Parathyroid adenoma (tissue), 2 donors: ENCODE measurements at regions not wholly inside any gene's neighbourhood (a gene's known extent, or its start where the extent isn't known, plus 50 kb on each side); places are given as distances from the start of the nearest gene placed in this dataset.

Experiments used
- H2AFZ ChIP-seq: fragments of 300-600 bp; sonication (generic); one replicate; pipeline ENCODE4 v1.7.0; 2017; ENCODE audit warnings: antibody characterized with exemption, mild to moderate bottlenecking
- H3K27ac ChIP-seq: fragments of 300-600 bp; sonication (generic); one replicate; pipeline ENCODE4 v1.7.0; 2017
- H3K27me3 ChIP-seq: fragments of 300-600 bp; sonication (generic); one replicate; pipeline ENCODE4 v1.7.0; 2017; ENCODE audit warnings: low read length; ENCODE audit not compliant: control insufficient read depth, insufficient read depth
- H3K36me3 ChIP-seq: fragments of 300-600 bp; sonication (generic); one replicate; pipeline ENCODE4 v1.7.0; 2017; ENCODE audit warnings: low read length; ENCODE audit not compliant: control insufficient read depth, insufficient read depth
- H3K4me1 ChIP-seq: fragments of 300-600 bp; sonication (generic); one replicate; pipeline ENCODE4 v1.7.0; 2017; ENCODE audit warnings: control low read depth
- H3K4me2 ChIP-seq: fragments of 300-600 bp; sonication (generic); one replicate; pipeline ENCODE4 v1.7.0; 2017; ENCODE audit warnings: low read length
- H3K4me3 ChIP-seq: fragments of 300-600 bp; sonication (generic); one replicate; pipeline ENCODE4 v1.7.0; 2017; ENCODE audit warnings: low read depth, low read length
- H3K79me2 ChIP-seq: fragments of 300-600 bp; sonication (generic); one replicate; pipeline ENCODE4 v1.7.0; 2017; ENCODE audit warnings: control low read depth
- H3K9ac ChIP-seq: fragments of 300-600 bp; sonication (generic); one replicate; pipeline ENCODE4 v1.7.0; 2017; ENCODE audit warnings: mild to moderate bottlenecking
- H3K9me3 ChIP-seq: fragments of 300-600 bp; sonication (generic); one replicate; pipeline ENCODE4 v1.7.0; 2017; ENCODE audit warnings: low read length; ENCODE audit not compliant: control insufficient read depth
- TF ChIP-seq, protein P1 (sequence below): fragments of 300-600 bp; sonication (generic); IDR thresholded peaks from one replicate; pipeline ENCODE4 v1.7.0; 2017; ENCODE audit warnings: antibody characterized with exemption, mild to moderate bottlenecking
- donor health status: primary hyperparathyroidism.

DNA sequence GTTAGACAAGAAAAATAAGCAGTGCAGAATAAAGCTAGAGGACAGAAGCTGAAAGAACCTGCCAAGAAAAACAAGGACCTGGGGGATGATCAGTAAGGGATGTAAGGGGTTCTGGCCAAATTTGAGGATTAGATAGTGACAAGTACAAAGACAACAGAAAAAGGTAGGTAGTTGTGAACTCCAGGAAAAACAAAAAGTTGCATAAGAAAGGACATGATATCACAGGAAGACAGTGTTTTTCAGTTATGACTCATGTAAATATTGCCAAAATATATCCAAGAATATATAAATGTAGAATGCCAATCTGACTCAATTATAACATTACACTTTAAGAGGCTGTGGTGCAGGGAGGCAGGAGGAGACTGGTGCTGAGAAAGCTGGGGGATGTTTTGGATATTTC lies 209.8 kb upstream of the SH3BP4 start:
- no peak overlapping the region for H2AFZ ChIP-seq
- H3K27me3 ChIP-seq, result no peaks in the 10 kb centered on the region
- H3K9me3 ChIP-seq, result no peaks in the 10 kb centered on the region
- H3K36me3 ChIP-seq, result no peaks in the 10 kb centered on the region
- H3K79me2 ChIP-seq, result no peaks in the 10 kb centered on the region
- H3K4me2 ChIP-seq, result no peak overlapping the region
- H3K9ac ChIP-seq, result no peak overlapping the region
- no peaks in the 10 kb centered on the region for H3K4me1 ChIP-seq
- TF ChIP-seq, protein P1, sequence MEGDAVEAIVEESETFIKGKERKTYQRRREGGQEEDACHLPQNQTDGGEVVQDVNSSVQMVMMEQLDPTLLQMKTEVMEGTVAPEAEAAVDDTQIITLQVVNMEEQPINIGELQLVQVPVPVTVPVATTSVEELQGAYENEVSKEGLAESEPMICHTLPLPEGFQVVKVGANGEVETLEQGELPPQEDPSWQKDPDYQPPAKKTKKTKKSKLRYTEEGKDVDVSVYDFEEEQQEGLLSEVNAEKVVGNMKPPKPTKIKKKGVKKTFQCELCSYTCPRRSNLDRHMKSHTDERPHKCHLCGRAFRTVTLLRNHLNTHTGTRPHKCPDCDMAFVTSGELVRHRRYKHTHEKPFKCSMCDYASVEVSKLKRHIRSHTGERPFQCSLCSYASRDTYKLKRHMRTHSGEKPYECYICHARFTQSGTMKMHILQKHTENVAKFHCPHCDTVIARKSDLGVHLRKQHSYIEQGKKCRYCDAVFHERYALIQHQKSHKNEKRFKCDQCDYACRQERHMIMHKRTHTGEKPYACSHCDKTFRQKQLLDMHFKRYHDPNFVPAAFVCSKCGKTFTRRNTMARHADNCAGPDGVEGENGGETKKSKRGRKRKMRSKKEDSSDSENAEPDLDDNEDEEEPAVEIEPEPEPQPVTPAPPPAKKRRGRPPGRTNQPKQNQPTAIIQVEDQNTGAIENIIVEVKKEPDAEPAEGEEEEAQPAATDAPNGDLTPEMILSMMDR, result no peak
- H3K4me3 ChIP-seq, result no peak overlapping the region
- H3K27ac ChIP-seq, result no peak overlapping the region

DNA sequence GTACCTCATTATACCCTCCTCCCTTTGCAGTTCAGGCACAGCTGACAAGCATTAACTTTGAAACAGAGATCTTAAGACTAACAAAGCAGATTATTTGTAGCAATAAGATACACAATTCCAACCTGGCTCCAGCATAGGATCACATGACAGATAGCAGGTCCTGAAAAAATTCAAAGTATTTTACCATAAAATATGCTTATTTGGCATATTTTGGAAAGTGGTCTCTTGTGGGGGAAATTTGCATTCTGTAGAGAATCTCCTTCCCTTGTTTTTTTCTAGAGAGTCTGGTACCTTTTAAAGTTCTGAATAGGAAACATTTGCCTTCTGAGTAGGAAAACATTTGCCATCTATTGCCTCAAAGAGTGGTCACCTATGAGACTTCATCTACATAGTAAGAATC lies 212.8 kb upstream of the SH3BP4 start:
- no peak overlapping the region for H2AFZ ChIP-seq
- H3K27me3 ChIP-seq, result no peaks in the 10 kb centered on the region
- no peak overlapping the region for H3K4me3 ChIP-seq
- H3K4me2 ChIP-seq, result no peak overlapping the region
- TF ChIP-seq, protein P1, result no peak
- H3K9ac ChIP-seq, result no peak overlapping the region
- H3K36me3 ChIP-seq, result no peaks in the 10 kb centered on the region
- H3K4me1 ChIP-seq, result no peaks in the 10 kb centered on the region
- no peak overlapping the region for H3K27ac ChIP-seq
- no peaks in the 10 kb centered on the region for H3K9me3 ChIP-seq
- H3K79me2 ChIP-seq, result no peaks in the 10 kb centered on the region

DNA sequence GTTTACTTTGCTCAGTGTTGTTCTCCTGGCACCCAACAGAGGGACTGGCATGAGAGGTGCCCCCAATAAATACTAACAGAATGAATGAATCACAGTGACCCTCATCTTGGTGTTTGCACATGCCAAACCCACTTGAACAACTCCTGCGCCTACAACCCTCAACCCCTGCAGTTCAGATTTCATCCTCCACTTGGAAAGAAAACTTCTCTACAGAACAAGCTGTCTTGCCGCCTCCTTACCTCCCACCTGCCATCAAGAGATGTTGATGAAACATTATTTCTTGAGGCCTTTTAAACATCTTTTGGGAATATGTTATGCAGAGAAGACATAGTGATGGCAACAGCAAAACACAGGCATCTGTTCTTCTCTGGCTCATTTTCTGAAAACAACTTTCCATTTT lies 216.0 kb upstream of the SH3BP4 start:
- H3K27ac ChIP-seq, result no peak overlapping the region
- TF ChIP-seq, protein P1, result no peak

DNA sequence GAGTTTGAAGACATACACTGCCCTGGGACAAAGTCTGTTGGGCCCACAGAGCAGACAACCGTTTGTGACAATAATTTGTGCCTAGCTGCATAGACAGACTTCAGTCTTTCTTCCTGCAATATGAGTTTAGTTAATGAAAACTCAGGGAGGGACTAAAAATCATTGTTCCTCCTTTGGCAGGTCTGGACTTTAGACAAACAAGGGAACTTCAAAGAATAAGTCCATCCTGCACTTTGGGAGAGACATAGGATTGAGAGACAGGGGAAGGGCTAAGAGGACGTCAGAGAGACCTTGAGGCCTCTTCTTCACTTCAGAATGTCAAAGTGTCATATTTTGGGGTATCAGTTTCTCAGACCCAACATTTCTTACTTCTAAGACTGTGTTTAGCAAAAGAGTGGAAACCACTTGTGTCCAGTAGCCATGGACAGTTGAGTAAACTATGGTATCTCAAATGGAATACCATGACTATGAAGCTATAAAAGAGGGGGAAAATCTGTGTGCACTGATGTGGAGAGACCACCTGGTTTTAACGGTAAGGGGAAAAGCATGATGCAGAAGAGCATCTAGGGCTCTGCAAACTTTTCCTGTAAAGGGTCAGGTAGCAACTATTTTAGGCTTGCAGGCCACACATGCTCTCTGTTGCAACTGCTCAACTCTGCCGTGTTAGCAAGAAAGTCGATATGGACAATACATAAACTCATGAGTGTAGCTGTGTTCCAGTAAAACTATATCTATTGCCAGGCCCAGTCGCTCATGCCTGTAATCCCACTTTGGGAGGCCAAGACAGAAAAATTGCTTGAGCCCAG lies 217.8 kb upstream of the SH3BP4 start:
- Histone ChIP-seq H3K27ac (no peak overlapping the region), H3K27me3 (no peaks in the 10 kb centered on the region), H3K79me2 (no peaks in the 10 kb centered on the region), H3K4me2 (no peak overlapping the region), H3K4me3 (no peak overlapping the region), H3K9me3 (no peaks in the 10 kb centered on the region), H3K36me3 (no peaks in the 10 kb centered on the region), H3K9ac (no peak overlapping the region), H3K4me1 (no peaks in the 10 kb centered on the region), H2AFZ (no peak overlapping the region)
- TF ChIP-seq, protein P1, result no peak

More for the DNA sequence above, 216.0 kb upstream of the SH3BP4 start:
- no peaks in the 10 kb centered on the region for H3K27me3 ChIP-seq
- no peak overlapping the region for H3K9ac ChIP-seq
- no peaks in the 10 kb centered on the region for H3K4me1 ChIP-seq
- no peaks in the 10 kb centered on the region for H3K36me3 ChIP-seq
- no peak overlapping the region for H3K4me3 ChIP-seq
- H2AFZ ChIP-seq, result no peak overlapping the region
- no peak overlapping the region for H3K4me2 ChIP-seq
- no peaks in the 10 kb centered on the region for H3K79me2 ChIP-seq
- no peaks in the 10 kb centered on the region for H3K9me3 ChIP-seq

DNA sequence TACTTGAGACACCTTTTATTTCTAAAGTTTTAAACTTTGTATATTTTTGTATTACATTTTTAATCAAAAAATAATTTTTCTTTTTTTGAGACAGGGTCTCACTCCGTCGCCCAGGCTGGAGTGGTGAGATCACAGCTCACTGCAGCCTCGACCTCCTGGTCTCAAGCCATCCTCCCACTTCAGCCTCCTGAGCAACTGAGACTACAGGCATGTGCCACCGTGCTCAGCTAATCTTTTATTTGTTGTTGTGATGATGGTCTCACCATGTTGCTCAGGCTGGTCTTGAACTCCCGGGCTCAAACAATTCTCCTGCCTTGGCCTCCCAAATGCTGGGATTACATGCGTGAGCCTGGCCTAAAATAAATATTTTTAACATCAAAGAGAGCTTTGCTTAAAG lies 218.7 kb upstream of the SH3BP4 start:
- Histone ChIP-seq H3K4me1 (no peaks in the 10 kb centered on the region), H3K9ac (no peak overlapping the region), H3K27ac (no peak overlapping the region), H3K4me2 (no peak overlapping the region), H3K27me3 (no peaks in the 10 kb centered on the region), H3K36me3 (no peaks in the 10 kb centered on the region), H3K79me2 (no peaks in the 10 kb centered on the region), H2AFZ (no peak overlapping the region), H3K9me3 (no peaks in the 10 kb centered on the region), H3K4me3 (no peak overlapping the region)
- TF ChIP-seq, protein P1, result no peak
